GM19324 (cell line): ENCODE measurements at regions not wholly inside any gene's neighbourhood (a gene's known extent, or its start where the extent isn't known, plus 50 kb on each side); places are given as distances from the start of the nearest gene placed in this dataset.

Experiments
- ATAC-seq: cut with Tn5 transposase; IDR thresholded peaks from one replicate; pipeline ENCODE4 v1.9.1; 2021; ENCODE audit warnings: mild to moderate bottlenecking, moderate library complexity; ENCODE audit not compliant: unreplicated experiment, low FRiP score

DNA sequence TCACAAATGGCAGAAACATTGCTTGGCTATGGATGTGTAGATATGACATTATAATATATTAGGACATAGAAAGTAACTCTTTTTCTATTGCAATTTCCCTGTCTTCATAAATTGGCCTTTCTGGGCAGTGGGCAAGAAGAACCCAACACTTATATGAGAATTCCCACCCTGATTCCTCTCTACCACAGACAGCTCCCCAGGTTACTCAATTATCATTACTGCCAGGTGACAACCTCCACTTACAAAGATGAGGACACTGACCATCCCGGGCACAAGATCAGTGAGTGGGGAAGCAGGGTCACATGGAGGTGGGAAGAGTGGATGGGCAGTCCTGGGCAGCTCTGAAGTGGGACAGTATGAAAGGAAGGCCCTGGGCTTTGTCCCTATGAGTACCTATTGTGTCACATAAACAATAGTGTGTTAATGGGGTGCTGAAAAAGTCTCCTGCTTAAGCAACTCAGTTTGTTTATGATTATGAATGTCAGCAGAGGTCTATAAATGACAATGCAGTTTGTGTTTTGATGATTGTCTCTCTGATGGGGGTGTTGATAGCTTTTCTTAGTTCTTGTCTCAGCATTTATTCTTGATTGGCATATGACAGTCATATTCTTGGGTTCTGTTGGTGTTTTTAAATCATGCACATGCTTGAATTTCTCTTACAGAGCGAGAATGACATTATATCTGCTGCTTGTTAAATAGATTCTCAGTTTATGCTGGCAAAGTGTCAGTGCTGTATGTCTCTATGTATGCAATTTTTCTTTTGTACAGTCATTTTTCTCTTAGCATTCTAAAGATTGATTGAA is 99.9 kb downstream of the SLIT2 start:
- no peak for ATAC-seq

DNA sequence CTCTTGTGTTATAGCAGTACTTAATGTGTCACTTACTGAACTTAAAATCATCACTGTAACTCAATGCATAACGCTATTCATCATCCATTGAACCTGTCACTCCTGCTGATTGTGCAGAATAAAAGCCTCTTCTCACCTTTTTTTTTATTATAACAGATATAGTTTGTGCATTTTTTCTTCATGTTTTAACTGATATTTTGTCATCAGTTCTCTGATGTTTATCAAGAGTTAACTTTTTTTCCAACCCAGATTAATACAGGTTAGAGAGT is 100.4 kb downstream of the SLIT2 start:
- no peak for ATAC-seq

DNA sequence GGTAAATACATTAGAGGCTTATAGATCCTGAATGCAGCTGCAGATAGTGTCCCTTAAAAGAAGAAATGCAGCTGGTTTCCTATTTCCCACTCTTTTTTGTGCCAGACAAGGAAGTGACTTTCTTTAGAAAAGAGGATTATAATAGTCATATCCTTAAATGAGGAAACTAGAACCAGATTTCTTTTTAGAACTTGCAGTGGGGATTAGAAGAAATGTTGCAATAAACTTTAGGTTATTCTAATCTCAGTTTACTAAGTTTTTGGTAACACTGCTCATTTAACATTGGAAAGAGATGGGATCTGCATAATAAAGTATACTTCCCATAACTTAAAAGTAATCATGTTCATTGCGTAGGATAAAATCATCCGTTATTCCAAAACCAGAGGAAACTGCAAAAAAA is 101.9 kb downstream of the SLIT2 start:
- ATAC-seq, result no peak

- ATAC-seq, result no peak
Observed at GRCh38 chr4:20354120-20354519, 102.4 kb downstream of the SLIT2 start.

DNA sequence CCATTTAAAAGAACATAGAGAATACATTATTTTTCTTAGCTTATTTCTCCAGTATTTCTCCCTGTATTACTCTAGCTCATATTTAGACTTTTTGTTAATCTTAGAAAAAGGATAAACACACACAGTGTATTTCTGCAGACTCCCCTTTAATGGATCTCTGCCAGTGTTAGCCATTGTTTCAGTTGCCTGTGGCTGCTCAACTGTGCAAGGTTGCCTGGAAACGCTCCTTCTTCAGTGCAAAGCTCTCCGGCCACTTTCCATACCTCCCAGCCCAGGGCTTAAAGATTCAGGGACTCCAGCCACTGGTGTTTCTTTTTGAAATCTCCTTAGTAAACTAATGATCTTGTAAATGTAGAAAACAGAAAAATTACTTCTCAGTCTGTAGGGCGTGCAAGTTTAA is 104.9 kb downstream of the SLIT2 start:
- ATAC-seq, result no peak

GRCh38 chr4:20358110-20358509 is 106.4 kb downstream of the SLIT2 start:
- no peak for ATAC-seq

GRCh38 chr4:20359692-20360091 is 108.0 kb downstream of the SLIT2 start:
- no peak for ATAC-seq

- no peak for ATAC-seq
Observed at GRCh38 chr4:20362148-20362547, 110.4 kb downstream of the SLIT2 start.

DNA sequence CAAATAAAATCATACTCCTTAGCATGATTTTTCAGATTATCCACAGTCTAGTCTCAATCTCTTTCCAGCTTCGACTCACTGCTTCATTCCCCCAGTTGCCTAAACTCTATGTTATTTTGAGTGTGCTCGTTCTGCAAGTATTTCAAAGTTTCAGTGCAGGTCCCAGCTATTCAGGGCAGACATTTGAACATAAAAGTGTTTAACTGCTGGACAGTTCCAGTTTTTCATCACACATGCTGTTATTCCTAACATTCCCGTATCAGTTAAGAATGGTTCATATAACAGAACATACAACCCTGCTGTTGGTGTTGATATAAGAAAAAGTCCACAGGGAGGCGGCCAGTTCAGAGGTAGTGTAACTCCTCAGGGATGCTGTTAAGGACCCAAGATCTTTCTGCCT is 113.3 kb downstream of the SLIT2 start:
- no peak for ATAC-seq

GRCh38 chr4:20367446-20367845 is 115.7 kb downstream of the SLIT2 start:
- no peak for ATAC-seq

- ATAC-seq, result no peak
Observed at GRCh38 chr4:20368926-20369325, 117.2 kb downstream of the SLIT2 start.

DNA sequence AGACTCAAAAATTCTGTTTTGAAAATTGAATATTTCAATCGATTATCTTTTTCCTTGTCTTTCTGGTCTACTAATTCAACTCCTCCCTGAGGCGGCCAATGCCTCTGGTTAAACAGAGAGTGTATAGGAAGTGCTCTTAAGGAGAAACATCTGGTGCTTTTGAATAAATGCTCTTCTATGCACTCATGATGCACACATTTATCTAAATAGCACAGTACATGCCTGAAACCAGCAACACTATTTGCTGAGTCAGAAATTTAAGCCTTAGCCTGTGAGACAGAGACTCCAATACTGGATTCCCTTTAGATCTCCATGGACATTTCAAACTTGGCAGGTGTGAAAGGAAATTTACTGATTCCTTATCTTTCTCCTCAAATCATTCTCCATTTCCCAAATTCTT is 118.6 kb downstream of the SLIT2 start:
- ATAC-seq, result no peak

DNA sequence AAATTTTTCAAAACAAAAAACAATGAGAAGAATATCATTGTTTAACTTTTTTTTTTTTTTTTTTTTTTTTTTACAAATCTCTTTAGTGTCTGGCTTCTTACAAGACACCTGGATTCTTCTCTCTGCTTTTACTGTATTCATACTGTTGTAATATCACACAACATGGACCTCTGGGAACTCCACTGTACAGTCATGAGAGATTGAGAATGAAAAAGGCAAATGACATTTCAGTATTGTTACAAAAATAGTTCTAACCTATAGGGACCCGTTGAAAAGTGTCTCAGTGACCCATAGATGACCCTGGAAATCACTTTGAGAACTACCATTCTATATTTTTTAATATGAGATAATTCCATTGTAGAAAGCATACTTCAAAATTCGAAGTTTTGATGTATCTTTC is 124.4 kb downstream of the SLIT2 start:
- no peak for ATAC-seq

DNA sequence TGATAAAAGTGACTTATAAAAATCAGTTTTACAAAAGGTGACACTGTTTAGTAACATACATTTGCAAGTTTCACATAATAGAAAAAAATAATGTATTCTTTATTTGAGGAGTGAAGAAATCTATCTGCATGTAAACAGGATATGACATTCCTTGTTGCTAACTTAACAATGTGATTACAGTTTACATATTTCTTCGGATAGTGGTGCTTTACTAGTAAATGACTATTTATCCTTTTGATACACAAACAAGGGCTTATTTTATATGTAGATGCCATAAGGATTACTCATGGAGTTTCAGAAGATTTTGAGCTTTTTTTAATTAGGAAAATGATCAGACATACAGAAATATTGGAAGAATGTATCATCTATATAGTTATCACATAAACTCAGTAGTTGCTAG is 126.5 kb downstream of the SLIT2 start:
- ATAC-seq, result no peak

GRCh38 chr4:20381005-20381404 is 129.3 kb downstream of the SLIT2 start:
- ATAC-seq, result no peak

DNA sequence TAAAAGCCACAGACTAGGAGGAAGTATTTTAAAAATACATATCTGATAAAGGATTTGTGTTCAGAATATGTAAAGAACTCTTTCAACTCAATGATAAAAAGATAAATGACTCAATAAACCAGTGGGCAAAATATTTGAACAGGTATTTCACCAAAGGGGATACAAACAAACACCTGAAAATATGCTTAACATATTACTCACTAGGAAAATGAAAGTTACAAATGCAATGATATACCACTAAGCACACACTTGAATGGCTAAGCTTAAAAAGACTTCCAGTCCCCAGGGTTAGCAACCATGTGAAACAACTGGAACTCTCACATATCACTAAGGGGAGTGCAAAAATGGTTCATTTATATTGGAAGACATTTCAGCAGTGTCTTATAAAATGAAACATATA is 131.6 kb downstream of the SLIT2 start:
- ATAC-seq, result no peak

DNA sequence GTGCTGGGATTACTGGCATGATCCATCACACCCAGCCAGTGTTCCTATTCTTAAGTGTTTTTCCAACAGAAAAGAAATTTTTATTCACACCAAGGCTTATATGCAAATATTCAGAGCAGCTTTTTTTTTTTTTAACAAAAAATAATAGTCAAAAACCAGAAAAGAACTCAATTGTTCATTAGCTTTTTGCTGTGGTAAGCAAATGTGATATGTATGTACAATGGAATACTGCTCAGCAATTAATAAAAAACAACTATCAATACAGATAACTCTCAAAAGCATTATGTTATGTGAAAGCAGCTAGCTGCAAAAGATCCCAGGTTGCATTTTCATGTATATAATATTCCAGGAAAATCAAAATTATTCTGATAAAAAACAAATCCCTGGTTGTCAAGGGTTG is 132.3 kb downstream of the SLIT2 start:
- ATAC-seq, result no peak

- no peak for ATAC-seq
Observed at GRCh38 chr4:20384456-20384855, 132.8 kb downstream of the SLIT2 start.

DNA sequence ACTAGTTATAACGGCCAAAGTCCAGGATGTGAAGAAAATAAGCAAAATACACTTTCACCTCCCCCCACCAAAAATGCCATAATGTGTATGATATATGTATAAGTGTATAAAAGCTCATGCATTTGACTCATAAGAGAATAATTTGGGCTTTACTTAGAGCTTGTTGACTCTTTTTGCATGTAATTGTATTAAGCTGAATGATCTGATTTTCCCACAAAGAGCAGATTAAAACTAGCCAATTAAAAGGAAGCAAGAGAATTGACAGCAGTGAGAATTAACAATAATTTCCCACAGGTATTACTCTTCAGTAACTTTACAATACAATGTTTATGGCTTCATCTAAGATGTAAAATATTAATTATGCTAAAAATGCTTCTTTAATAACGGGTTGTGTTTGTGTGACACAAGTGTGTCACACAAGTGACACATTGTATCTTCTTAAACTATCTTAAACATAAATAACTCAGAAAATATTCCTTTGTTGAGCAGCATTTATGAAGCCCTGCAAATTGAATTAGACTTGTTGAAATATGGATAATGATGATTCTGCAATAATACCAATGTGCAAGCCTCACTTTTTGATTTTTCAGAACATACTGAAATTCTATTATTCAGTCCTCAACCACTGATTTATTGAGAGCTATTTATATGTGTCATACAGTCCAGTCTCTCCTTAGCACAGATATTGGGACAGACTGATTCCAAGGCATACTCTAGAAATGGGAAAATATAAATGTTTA is 134.5 kb downstream of the SLIT2 start:
- no peak for ATAC-seq

- no peak for ATAC-seq
Observed at GRCh38 chr4:20386906-20387305, 135.2 kb downstream of the SLIT2 start.

DNA sequence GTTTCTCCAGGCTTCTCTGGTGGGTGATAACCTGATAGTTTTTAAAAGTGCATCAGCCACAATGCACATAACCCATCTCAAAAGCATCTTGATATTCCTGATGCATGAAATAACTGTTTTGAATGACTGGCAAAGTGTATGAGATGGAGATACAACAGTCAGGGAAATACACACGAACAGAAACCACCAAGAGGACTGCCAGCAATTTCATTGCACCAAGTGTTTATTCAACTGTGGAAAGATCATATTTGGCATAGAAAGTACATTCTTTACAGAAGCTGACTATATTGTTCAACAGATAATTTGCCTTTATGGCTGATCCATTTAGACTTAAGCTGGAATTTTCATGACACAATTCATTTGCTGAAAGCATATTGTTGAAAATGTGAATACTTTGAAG is 139.5 kb downstream of the SLIT2 start:
- no peak for ATAC-seq

- ATAC-seq, result no peak
Observed at GRCh38 chr4:20391912-20392311, 140.2 kb downstream of the SLIT2 start.
